K562 (cell line): ENCODE measurements at regions not wholly inside any gene's neighbourhood (a gene's known extent, or its start where the extent isn't known, plus 50 kb on each side); places are given as distances from the start of the nearest gene placed in this dataset.

Experiments used
- ATAC-seq: fragments of 200-7000 bp; cut with Tn5 transposase; 3 replicates; pipeline ENCODE4 v1.9.1; 2020; ENCODE audit warnings: moderate library complexity
- BruUV-seq: library from RNA; stranded (reverse); fragments of 400-500 nt; replicated peaks from 2 replicates; lab custom pipeline; 2021; lab: Mats Ljungman, UMichigan
- CTCF ChIA-PET: fragments of 300-600 bp; formaldehyde crosslinking; extraction: SDS; loops from one replicate; lab custom pipeline; 2021; ENCODE audit warnings: low intra/inter-chr PET ratio; lab: Yijun Ruan, JAX
- POLR2A ChIA-PET: fragments of 300-600, 350-650 bp; sonication (Branson Sonifier 250); formaldehyde crosslinking; extraction: SDS; loops from one replicate; lab custom pipeline; 2021; ENCODE audit warnings: antibody characterized with exemption, inconsistent platforms; lab: Yijun Ruan, JAX
- DNase-seq, 4 experiments: peaks; one replicate each; pipeline versions ENCODE4 v3.0.0 to v3.0.0-alpha.2; 2011 to 2018; ENCODE audit warnings: low spot score in 3 of 4, mixed read lengths in 3 of 4; ENCODE audit errors: extremely low read depth in 1 of 4
- FAIRE-seq: peaks from 2 replicates; lab custom pipeline; 2011; peaks lifted over from hg19 to GRCh38; lab: Jason Lieb, UNC
- H2AFZ ChIP-seq: 2 replicates; pipeline ENCODE4 v1.6.0; 2011; ENCODE audit warnings: low read depth, low read length, control low read depth, inconsistent platforms
- H3K27ac ChIP-seq: fragments of 200-600 bp; 3 replicates; pipeline ENCODE4 v1.8.0; 2011; ENCODE audit warnings: low read depth, mild to moderate bottlenecking, control low read depth, inconsistent platforms, low read length, moderate library complexity, mixed read lengths; ENCODE audit errors: extremely low read depth
- H3K27me3 ChIP-seq, 2 experiments: fragments of 300-600 bp in 1 of 2; 2 replicates in 1 of 2; 3 replicates in 1 of 2; pipeline versions ENCODE4 v1.6.0 to v1.8.0; 2011; ENCODE audit warnings: inconsistent platforms in 2 of 2, low read length in 2 of 2, mild to moderate bottlenecking in 1 of 2, mixed read lengths in 1 of 2, moderate library complexity in 1 of 2; ENCODE audit not compliant: control insufficient read depth in 2 of 2, insufficient read depth in 2 of 2
- H3K36me3 ChIP-seq: fragments of 300-600 bp; 3 replicates; pipeline ENCODE4 v1.8.0; 2011; ENCODE audit warnings: mild to moderate bottlenecking, low read length, inconsistent platforms; ENCODE audit not compliant: control insufficient read depth, insufficient read depth
- H3K4me1 ChIP-seq, 2 experiments: fragments of 200-600 bp in 1 of 2; replicated peaks in 1 of 2; 2 replicates in 1 of 2; 3 replicates in 1 of 2; pipeline versions ENCODE4 v1.5.1 to v1.8.0; 2011; ENCODE audit warnings: inconsistent platforms in 2 of 2, low read length in 2 of 2, mild to moderate bottlenecking in 1 of 2, mixed read lengths in 1 of 2, moderate library complexity in 1 of 2; ENCODE audit not compliant: control insufficient read depth in 2 of 2, insufficient read depth in 2 of 2
- H3K4me2 ChIP-seq: 2 replicates; pipeline ENCODE4 v1.6.1; 2011; ENCODE audit warnings: low read length, control low read depth, inconsistent platforms, mixed read lengths; ENCODE audit not compliant: insufficient read depth
- H3K4me3 ChIP-seq: fragments of 200-600 bp; sonication (generic), shearing (Covaris generic); 2 replicates; pipeline ENCODE4 v1.5.1; 2016; ENCODE audit warnings: control low read depth, inconsistent platforms
- H3K79me2 ChIP-seq: fragments of 200-600 bp; 3 replicates; pipeline ENCODE4 v1.8.0; 2011; ENCODE audit warnings: low read length, inconsistent platforms; ENCODE audit not compliant: control insufficient read depth, insufficient read depth
- H3K9ac ChIP-seq, 2 experiments: 2 replicates each; pipeline versions ENCODE4 v1.6.0 to v1.6.1; 2011; ENCODE audit warnings: low read depth in 2 of 2, low read length in 2 of 2, control low read depth in 1 of 2, inconsistent platforms in 1 of 2, mild to moderate bottlenecking in 1 of 2, mixed read lengths in 1 of 2; ENCODE audit not compliant: insufficient read depth in 1 of 2
- H3K9me1 ChIP-seq: one replicate; pipeline ENCODE4 v1.6.0; 2011; ENCODE audit warnings: inconsistent platforms, mild to moderate bottlenecking, low read length, moderate library complexity; ENCODE audit not compliant: control insufficient read depth, insufficient read depth
- H3K9me3 ChIP-seq: replicated peaks from 2 replicates; pipeline ENCODE4 v1.5.1; 2011; ENCODE audit warnings: low read depth, low read length, inconsistent platforms; ENCODE audit not compliant: control insufficient read depth, insufficient read depth
- H4K20me1 ChIP-seq: replicated peaks from 2 replicates; pipeline ENCODE4 v1.6.1; 2011; ENCODE audit warnings: low read length, inconsistent platforms, mixed read lengths; ENCODE audit not compliant: control insufficient read depth, insufficient read depth
- ARID2 ChIP-seq: fragments of 450-650 bp; IDR thresholded peaks from 2 replicates; pipeline ENCODE4 v1.6.1; 2017; ENCODE audit warnings: antibody characterized with exemption, mild to moderate bottlenecking
- GATAD2A ChIP-seq: fragments of 450-650 bp; IDR thresholded peaks from 2 replicates; pipeline ENCODE4 v1.6.1; 2017
- HDGF ChIP-seq: fragments of 450-650 bp; IDR thresholded peaks from 2 replicates; pipeline ENCODE4 v1.6.1; 2016
- HNRNPL ChIP-seq: fragments of 200-400 bp; formaldehyde crosslinking; IDR thresholded peaks from 2 replicates; pipeline ENCODE4 v1.6.1; 2017; ENCODE audit warnings: low read depth, mild to moderate bottlenecking, low read length
- L3MBTL2 ChIP-seq: fragments of 450-650 bp; IDR thresholded peaks from 2 replicates; pipeline ENCODE4 v1.6.1; 2016; ENCODE audit warnings: mild to moderate bottlenecking, moderate library complexity
- MYNN ChIP-seq, 2 experiments: sonication (generic); formaldehyde crosslinking in 1 of 2; IDR thresholded peaks; 2 replicates each; pipeline versions ENCODE4 v1.5.0 to v1.6.1; 2016 to 2020; ENCODE audit warnings: antibody characterized with exemption in 1 of 2, missing genetic modification reagents in 1 of 2
- NFYB ChIP-seq: IDR thresholded peaks from 2 replicates; pipeline ENCODE4 v1.6.1; 2011; ENCODE audit warnings: mild to moderate bottlenecking, moderate library complexity; ENCODE audit not compliant: insufficient read length; ENCODE audit errors: extremely low read depth
- RAD21 ChIP-seq, 2 experiments: fragments of 250-450 bp in 1 of 2; fragments of 450-650 bp in 1 of 2; sonication (Bioruptor Pico) in 1 of 2; formaldehyde crosslinking in 1 of 2; IDR thresholded peaks in 1 of 2; conservative IDR thresholded peaks in 1 of 2; 2 replicates each; pipeline versions ENCODE4 v1.4.0 to v1.8.0; 2020 to 2022; ENCODE audit warnings: mild to moderate bottlenecking in 2 of 2, moderate library complexity in 1 of 2
- STAG1 ChIP-seq: sonication (generic); formaldehyde crosslinking; IDR thresholded peaks from 2 replicates; pipeline ENCODE4 v1.5.0; 2020; ENCODE audit warnings: missing genetic modification reagents, borderline replicate concordance
- TEAD2 ChIP-seq: fragments of 450-650 bp; IDR thresholded peaks from 2 replicates; pipeline ENCODE4 v1.6.1; 2016; ENCODE audit warnings: missing genetic modification characterization, control low read depth, missing compliant biosample characterization
- TGIF2 ChIP-seq: sonication (generic); formaldehyde crosslinking; IDR thresholded peaks from 2 replicates; pipeline ENCODE4 v1.8.1; 2022; ENCODE audit warnings: mild to moderate bottlenecking, missing genetic modification reagents, moderate library complexity
- ZNF23 ChIP-seq: fragments of 250-450 bp; sonication (Bioruptor Pico); IDR thresholded peaks from 2 replicates; pipeline ENCODE4 v1.4.0; 2020; ENCODE audit warnings: mild to moderate bottlenecking
- ZNF780A ChIP-seq: fragments of 250-450 bp; sonication (Bioruptor Pico); IDR thresholded peaks from 2 replicates; pipeline ENCODE4 v1.5.0; 2021; ENCODE audit warnings: mild to moderate bottlenecking
- WGBS: fragments of 100-300 bp; shearing (Covaris generic); methylation state at CpG from one replicate; pipeline ENCODE4 v1.1.6; 2016; ENCODE audit warnings: low coverage, mixed read lengths; ENCODE audit not compliant: insufficient coverage; ENCODE audit errors: missing lambda C conversion rate; 5-methylcytosine and 5-hydroxymethylcytosine counted together
- in situ Hi-C: fragments of 300-500 bp; cut with MboI; formaldehyde crosslinking; loops from 4 replicates; pipeline ENCODE4 v1.15.0; 2018; ENCODE audit warnings: inconsistent platforms, mixed read lengths
- intact Hi-C: fragments of 100-400 bp; cut with micrococcal nuclease; formaldehyde crosslinking; loops from 2 replicates; pipeline ENCODE4 v1.14.2; 2022
- TF ChIP-seq, protein P1 (sequence below): fragments of 250-450 bp; sonication (Bioruptor Pico); IDR thresholded peaks from 2 replicates; pipeline ENCODE4 v1.5.0; 2021
- TF ChIP-seq, protein P2 (sequence below), 2 experiments: IDR thresholded peaks; 2 replicates each; pipeline ENCODE4 v1.6.1; 2011; ENCODE audit warnings: borderline replicate concordance in 1 of 2, control low read depth in 1 of 2, low read depth in 1 of 2, low read length in 1 of 2, mild to moderate bottlenecking in 1 of 2, mixed read lengths in 1 of 2, moderate library complexity in 1 of 2; ENCODE audit not compliant: insufficient read depth in 1 of 2, insufficient read length in 1 of 2, poor library complexity in 1 of 2, severe bottlenecking in 1 of 2; ENCODE audit errors: extremely low read depth in 1 of 2
- TF ChIP-seq, protein P3 (sequence below): fragments of 450-650 bp; IDR thresholded peaks from 2 replicates; pipeline ENCODE4 v1.6.1; 2017; ENCODE audit warnings: antibody characterized with exemption
- TF ChIP-seq, protein P4 (sequence below): fragments of 450-650 bp; IDR thresholded peaks from 2 replicates; pipeline ENCODE4 v1.6.1; 2016; ENCODE audit warnings: missing biosample characterization, missing genetic modification characterization
- TF ChIP-seq, protein P5 (sequence below): fragments of 250-450 bp; sonication (Bioruptor Pico); IDR thresholded peaks from 2 replicates; pipeline ENCODE4 v1.5.0; 2021

DNA sequence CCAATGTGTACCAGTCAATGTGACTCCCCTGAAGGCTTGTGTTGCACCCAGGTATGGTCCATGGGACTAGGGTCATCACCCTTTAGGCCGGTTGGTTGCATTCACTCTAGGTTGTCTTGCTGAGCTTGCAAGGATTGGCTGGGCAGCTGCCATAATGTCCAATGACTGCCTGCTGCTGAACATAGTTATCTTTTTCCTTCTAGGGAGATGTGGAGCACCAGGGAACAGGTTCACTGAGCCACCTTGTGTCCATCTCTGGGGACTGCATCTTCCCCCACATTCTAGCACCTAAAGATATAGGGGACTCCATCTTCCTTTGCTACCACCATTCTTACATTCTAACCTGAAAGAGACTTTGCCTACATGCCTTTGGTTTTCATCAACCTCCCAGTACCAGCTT is 580.4 kb upstream of the TBL1XR1 start:
- FAIRE-seq (peak; percentile 87), DNase-seq (peak; percentile 50 to 75 (median 56)), ATAC-seq (peak; percentile 98)
- H3K27ac ChIP-seq = no peak overlapping the region
- intact Hi-C loops = loop anchor here (1.0 to 10.0 kb wide), 3 partner anchors 220 to 723 kb away; no protein-coding TSS in a partner anchor
- CTCF ChIA-PET = no interaction called here
- BruUV-seq = no TSS peak
- no peaks in the 10 kb centered on the region; a peak in 1 of 5 replicates for H3K4me1 ChIP-seq
- no peaks in the 10 kb centered on the region for H3K9me1 ChIP-seq
- no peaks in the 10 kb centered on the region for H3K27me3 ChIP-seq
- H3K79me2 ChIP-seq = no peaks in the 10 kb centered on the region
- 0% methylated on average over 1 of the region's 1 CpG for WGBS
- no peak overlapping the region for H3K9ac ChIP-seq
- H2AFZ ChIP-seq = peak overlapping the region; percentile 42; the same call in 1 of the 2 replicates
- no peak overlapping the region for H3K4me3 ChIP-seq
- no peaks in the 10 kb centered on the region for H3K9me3 ChIP-seq
- H3K36me3 ChIP-seq = no peaks in the 10 kb centered on the region
- H4K20me1 ChIP-seq = no peaks in the 10 kb centered on the region
- POLR2A ChIA-PET = interaction anchor here (0.5 kb wide), 1 partner anchor 420 kb away, joined by 3 read pairs; no protein-coding TSS in a partner anchor
- in situ Hi-C loops = no loop called here
- H3K4me2 ChIP-seq = no peak overlapping the region
- TF ChIP-seq, protein P1, sequence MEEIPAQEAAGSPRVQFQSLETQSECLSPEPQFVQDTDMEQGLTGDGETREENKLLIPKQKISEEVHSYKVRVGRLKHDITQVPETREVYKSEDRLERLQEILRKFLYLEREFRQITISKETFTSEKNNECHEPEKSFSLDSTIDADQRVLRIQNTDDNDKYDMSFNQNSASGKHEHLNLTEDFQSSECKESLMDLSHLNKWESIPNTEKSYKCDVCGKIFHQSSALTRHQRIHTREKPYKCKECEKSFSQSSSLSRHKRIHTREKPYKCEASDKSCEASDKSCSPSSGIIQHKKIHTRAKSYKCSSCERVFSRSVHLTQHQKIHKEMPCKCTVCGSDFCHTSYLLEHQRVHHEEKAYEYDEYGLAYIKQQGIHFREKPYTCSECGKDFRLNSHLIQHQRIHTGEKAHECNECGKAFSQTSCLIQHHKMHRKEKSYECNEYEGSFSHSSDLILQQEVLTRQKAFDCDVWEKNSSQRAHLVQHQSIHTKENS (CRISPR knock-in tag) = no peak
- TF ChIP-seq, protein P2, sequence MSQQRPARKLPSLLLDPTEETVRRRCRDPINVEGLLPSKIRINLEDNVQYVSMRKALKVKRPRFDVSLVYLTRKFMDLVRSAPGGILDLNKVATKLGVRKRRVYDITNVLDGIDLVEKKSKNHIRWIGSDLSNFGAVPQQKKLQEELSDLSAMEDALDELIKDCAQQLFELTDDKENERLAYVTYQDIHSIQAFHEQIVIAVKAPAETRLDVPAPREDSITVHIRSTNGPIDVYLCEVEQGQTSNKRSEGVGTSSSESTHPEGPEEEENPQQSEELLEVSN (IDR thresholded peaks at IDR 0.05; ENCODE audit: borderline replicate concordance in 1 of 2, extremely low read depth in 1 of 2, insufficient read depth in 1 of 2, insufficient read length in 1 of 2, low read depth in 1 of 2, low read length in 1 of 2, poor library complexity in 1 of 2, severe bottlenecking in 1 of 2) = no peak
- TF ChIP-seq STAG1 (peak; percentile 46; the same call in 1 of the 2 replicates), HNRNPL (no peak), MYNN (IDR thresholded peaks at IDR 0.05) (no peak), MYNN (CRISPR knock-in tag; IDR thresholded peaks at IDR 0.05) (no peak), RAD21 (CRISPR knock-in tag; conservative IDR thresholded peaks at IDR 0.05 in 1 of 2, IDR thresholded peaks at IDR 0.05 in 1 of 2) (peak; percentile 87 to 93), ZNF780A (CRISPR knock-in tag) (no peak), L3MBTL2 (no peak), TEAD2 (tag) (no peak), NFYB (peak; percentile 4), GATAD2A (no peak), ZNF23 (CRISPR knock-in tag) (no peak), TGIF2 (CRISPR knock-in tag) (no peak), HDGF (no peak), ARID2 (0 out of 2 replicates have a peak, but pooled peaks have one; percentile 19)
- TF ChIP-seq, protein P3, sequence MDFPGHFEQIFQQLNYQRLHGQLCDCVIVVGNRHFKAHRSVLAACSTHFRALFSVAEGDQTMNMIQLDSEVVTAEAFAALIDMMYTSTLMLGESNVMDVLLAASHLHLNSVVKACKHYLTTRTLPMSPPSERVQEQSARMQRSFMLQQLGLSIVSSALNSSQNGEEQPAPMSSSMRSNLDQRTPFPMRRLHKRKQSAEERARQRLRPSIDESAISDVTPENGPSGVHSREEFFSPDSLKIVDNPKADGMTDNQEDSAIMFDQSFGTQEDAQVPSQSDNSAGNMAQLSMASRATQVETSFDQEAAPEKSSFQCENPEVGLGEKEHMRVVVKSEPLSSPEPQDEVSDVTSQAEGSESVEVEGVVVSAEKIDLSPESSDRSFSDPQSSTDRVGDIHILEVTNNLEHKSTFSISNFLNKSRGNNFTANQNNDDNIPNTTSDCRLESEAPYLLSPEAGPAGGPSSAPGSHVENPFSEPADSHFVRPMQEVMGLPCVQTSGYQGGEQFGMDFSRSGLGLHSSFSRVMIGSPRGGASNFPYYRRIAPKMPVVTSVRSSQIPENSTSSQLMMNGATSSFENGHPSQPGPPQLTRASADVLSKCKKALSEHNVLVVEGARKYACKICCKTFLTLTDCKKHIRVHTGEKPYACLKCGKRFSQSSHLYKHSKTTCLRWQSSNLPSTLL = no peak
- TF ChIP-seq, protein P4, sequence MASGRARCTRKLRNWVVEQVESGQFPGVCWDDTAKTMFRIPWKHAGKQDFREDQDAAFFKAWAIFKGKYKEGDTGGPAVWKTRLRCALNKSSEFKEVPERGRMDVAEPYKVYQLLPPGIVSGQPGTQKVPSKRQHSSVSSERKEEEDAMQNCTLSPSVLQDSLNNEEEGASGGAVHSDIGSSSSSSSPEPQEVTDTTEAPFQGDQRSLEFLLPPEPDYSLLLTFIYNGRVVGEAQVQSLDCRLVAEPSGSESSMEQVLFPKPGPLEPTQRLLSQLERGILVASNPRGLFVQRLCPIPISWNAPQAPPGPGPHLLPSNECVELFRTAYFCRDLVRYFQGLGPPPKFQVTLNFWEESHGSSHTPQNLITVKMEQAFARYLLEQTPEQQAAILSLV = no peak
- TF ChIP-seq, protein P5, sequence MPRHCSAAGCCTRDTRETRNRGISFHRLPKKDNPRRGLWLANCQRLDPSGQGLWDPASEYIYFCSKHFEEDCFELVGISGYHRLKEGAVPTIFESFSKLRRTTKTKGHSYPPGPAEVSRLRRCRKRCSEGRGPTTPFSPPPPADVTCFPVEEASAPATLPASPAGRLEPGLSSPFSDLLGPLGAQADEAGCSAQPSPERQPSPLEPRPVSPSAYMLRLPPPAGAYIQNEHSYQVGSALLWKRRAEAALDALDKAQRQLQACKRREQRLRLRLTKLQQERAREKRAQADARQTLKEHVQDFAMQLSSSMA (CRISPR knock-in tag) = no peak
